ENCODE measurements at regions not wholly inside any gene's neighbourhood (a gene's known extent, or its start where the extent isn't known, plus 50 kb on each side); places are given as distances from the start of the nearest gene placed in this dataset.

DNA sequence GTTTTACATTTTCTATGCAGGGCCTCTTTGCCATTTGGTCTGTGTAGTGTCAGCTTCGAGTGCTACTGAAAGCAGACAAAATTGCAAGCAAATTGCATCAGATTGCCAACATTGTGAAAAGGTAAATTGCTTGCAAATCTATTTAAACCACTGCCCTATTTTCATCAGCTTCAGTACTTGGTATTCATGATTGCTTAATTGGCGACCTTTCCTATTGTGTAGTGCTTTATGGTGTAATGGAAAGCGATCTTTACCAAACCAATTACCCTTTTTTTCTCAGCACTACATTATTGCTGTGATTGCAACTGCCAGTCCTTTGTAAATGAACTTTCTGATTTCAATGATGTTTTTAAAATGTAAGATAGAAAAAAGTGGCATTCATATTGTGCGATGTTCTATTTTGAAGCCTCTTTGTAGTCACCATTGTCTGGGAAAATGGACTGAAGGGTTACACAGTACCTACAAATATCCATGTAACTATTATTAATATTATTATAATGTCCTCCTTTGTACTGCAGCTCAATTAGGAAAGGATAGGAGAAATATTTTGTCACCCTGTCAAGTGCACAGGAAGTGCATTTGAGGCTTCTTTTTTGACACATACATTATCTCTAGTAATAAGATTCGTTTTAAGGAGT lies 177.7 kb upstream of the SP8 start:
- TF ChIP-seq POLR2AphosphoS5 (IDR thresholded peaks at IDR 0.05; ENCODE audit: low read depth, low read length): no peak
- TF ChIP-seq, protein P1, sequence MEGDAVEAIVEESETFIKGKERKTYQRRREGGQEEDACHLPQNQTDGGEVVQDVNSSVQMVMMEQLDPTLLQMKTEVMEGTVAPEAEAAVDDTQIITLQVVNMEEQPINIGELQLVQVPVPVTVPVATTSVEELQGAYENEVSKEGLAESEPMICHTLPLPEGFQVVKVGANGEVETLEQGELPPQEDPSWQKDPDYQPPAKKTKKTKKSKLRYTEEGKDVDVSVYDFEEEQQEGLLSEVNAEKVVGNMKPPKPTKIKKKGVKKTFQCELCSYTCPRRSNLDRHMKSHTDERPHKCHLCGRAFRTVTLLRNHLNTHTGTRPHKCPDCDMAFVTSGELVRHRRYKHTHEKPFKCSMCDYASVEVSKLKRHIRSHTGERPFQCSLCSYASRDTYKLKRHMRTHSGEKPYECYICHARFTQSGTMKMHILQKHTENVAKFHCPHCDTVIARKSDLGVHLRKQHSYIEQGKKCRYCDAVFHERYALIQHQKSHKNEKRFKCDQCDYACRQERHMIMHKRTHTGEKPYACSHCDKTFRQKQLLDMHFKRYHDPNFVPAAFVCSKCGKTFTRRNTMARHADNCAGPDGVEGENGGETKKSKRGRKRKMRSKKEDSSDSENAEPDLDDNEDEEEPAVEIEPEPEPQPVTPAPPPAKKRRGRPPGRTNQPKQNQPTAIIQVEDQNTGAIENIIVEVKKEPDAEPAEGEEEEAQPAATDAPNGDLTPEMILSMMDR (IDR thresholded peaks at IDR 0.05 in 2 of 3, conservative IDR thresholded peaks at IDR 0.05 in 1 of 3; ENCODE audit: borderline replicate concordance in 1 of 3, insufficient read depth in 1 of 3, low read depth in 2 of 3, low read length in 2 of 3): no peak
- no peak for TF ChIP-seq POLR2A (IDR thresholded peaks at IDR 0.05; ENCODE audit: borderline replicate concordance, extremely low read depth, insufficient read depth, insufficient read length)

All from HCT116 (cell line).